Neural progenitor cell (in vitro differentiated cells): ENCODE measurements at regions not wholly inside any gene's neighbourhood (a gene's known extent, or its start where the extent isn't known, plus 50 kb on each side); places are given as distances from the start of the nearest gene placed in this dataset.

ENCODE experiments used
- DNase-seq: peaks from one replicate; pipeline ENCODE4 v3.0.0-alpha.2; 2016; ENCODE audit warnings: low spot score
- H2AFZ ChIP-seq: fragments of 200-600 bp; sonication (generic); replicated peaks from 2 replicates; pipeline ENCODE4 v1.6.1; 2016; ENCODE audit warnings: antibody characterized with exemption
- H3F3A ChIP-seq: fragments of 200-600 bp; sonication (generic); 2 replicates; pipeline ENCODE4 v1.6.1; 2016; ENCODE audit warnings: antibody characterized with exemption, low read depth
- H3K27ac ChIP-seq: fragments of 200-600 bp; sonication (generic); 2 replicates; pipeline ENCODE4 v1.5.1; 2016; ENCODE audit warnings: mild to moderate bottlenecking
- H3K27me3 ChIP-seq: fragments of 200-600 bp; sonication (generic); 2 replicates; pipeline ENCODE4 v1.6.1; 2016; ENCODE audit warnings: mild to moderate bottlenecking, moderate library complexity
- H3K36me3 ChIP-seq: fragments of 200-600 bp; sonication (generic); 2 replicates; pipeline ENCODE4 v1.5.1; 2016
- H3K4me1 ChIP-seq: fragments of 200-600 bp; sonication (generic); 2 replicates; pipeline ENCODE4 v1.6.1; 2016; ENCODE audit warnings: mixed run types
- H3K4me2 ChIP-seq: fragments of 200-600 bp; sonication (generic); 2 replicates; pipeline ENCODE4 v1.6.1; 2016
- H3K4me3 ChIP-seq: fragments of 200-600 bp; sonication (generic); 2 replicates; pipeline ENCODE4 v1.5.1; 2016
- H3K79me2 ChIP-seq: fragments of 200-600 bp; sonication (generic); 2 replicates; pipeline ENCODE4 v1.6.1; 2016; ENCODE audit warnings: low read depth
- H3K9ac ChIP-seq: fragments of 200-600 bp; sonication (generic); 2 replicates; pipeline ENCODE4 v1.6.1; 2016
- H3K9me3 ChIP-seq: fragments of 200-600 bp; sonication (generic); 2 replicates; pipeline ENCODE4 v1.5.1; 2016; ENCODE audit warnings: low read depth
- H4K20me1 ChIP-seq: fragments of 200-600 bp; sonication (generic); 2 replicates; pipeline ENCODE4 v1.6.1; 2016; ENCODE audit warnings: low read depth
- H3K27ac Mint-ChIP-seq: 3 replicates; pipeline ENCODE4 v1.8.0; 2021; ENCODE audit warnings: mixed read lengths
- H3K27me3 Mint-ChIP-seq: 2 replicates; pipeline ENCODE4 v1.8.0; 2022; ENCODE audit warnings: low read depth, mild to moderate bottlenecking, inconsistent platforms, moderate library complexity, mixed read lengths; ENCODE audit not compliant: insufficient read depth
- H3K36me3 Mint-ChIP-seq: 3 replicates; pipeline ENCODE4 v1.8.0; 2021; ENCODE audit warnings: mixed read lengths
- H3K4me1 Mint-ChIP-seq: 3 replicates; pipeline ENCODE4 v1.8.0; 2021; ENCODE audit warnings: mixed read lengths
- H3K4me3 Mint-ChIP-seq: 3 replicates; pipeline ENCODE4 v1.8.0; 2021; ENCODE audit warnings: mild to moderate bottlenecking, moderate library complexity, mixed read lengths
- H3K9me3 Mint-ChIP-seq: 3 replicates; pipeline ENCODE4 v1.8.0; 2020; ENCODE audit warnings: mixed read lengths
- CTCF ChIP-seq: fragments of 200-600 bp; sonication (generic); IDR thresholded peaks from 2 replicates; pipeline ENCODE4 v1.5.1; 2017; ENCODE audit warnings: antibody characterized with exemption, mild to moderate bottlenecking
- EZH2 ChIP-seq: fragments of 200-600 bp; sonication (generic); IDR thresholded peaks from 2 replicates; pipeline ENCODE4 v1.6.1; 2017; ENCODE audit warnings: antibody characterized with exemption, mild to moderate bottlenecking, moderate library complexity
- EZH2phosphoT487 ChIP-seq: fragments of 200-600 bp; sonication (generic); IDR thresholded peaks from 2 replicates; pipeline ENCODE4 v1.6.1; 2017; ENCODE audit warnings: antibody characterized with exemption

- Mint-ChIP-seq H3K4me3 (no peak overlapping the region), H3K27ac (no peak overlapping the region), H3K36me3 (no peaks in the 10 kb centered on the region), H3K27me3 (peaks cover 6% of the 10 kb centered on the region), H3K9me3 (peaks cover 10% of the 10 kb centered on the region), H3K4me1 (peaks cover 23% of the 10 kb centered on the region)
- DNase-seq, result no peak
- TF ChIP-seq EZH2phosphoT487 (no peak), CTCF (no peak), EZH2 (no peak)
- Histone ChIP-seq H3K9me3 (no peaks in the 10 kb centered on the region), H3F3A (no peaks in the 10 kb centered on the region), H3K36me3 (no peaks in the 10 kb centered on the region), H3K27me3 (no peaks in the 10 kb centered on the region), H3K79me2 (no peaks in the 10 kb centered on the region), H3K4me1 (no peaks in the 10 kb centered on the region), H2AFZ (no peak overlapping the region), H4K20me1 (no peaks in the 10 kb centered on the region), H3K4me3 (no peak overlapping the region), H3K4me2 (no peak overlapping the region), H3K27ac (no peak overlapping the region), H3K9ac (no peak overlapping the region)
These were observed 186.4 kb downstream of the BCOR start for GRCh38 chrX:39911278-39911897.

GRCh38 chrX:39912126-39912525, 185.6 kb downstream of the BCOR start:
- no peak overlapping the region for H3K4me3 ChIP-seq
- no peak for DNase-seq
- no peaks in the 10 kb centered on the region for H3K36me3 Mint-ChIP-seq
- H3F3A ChIP-seq, result no peaks in the 10 kb centered on the region
- peaks cover 18% of the 10 kb centered on the region for H3K4me1 Mint-ChIP-seq
- H3K4me2 ChIP-seq, result no peak overlapping the region
- H3K27ac Mint-ChIP-seq, result no peak overlapping the region
- H3K79me2 ChIP-seq, result no peaks in the 10 kb centered on the region
- H4K20me1 ChIP-seq, result no peaks in the 10 kb centered on the region
- H3K4me1 ChIP-seq, result no peaks in the 10 kb centered on the region
- H3K4me3 Mint-ChIP-seq, result no peak overlapping the region
- peaks cover 3% of the 10 kb centered on the region for H3K27me3 Mint-ChIP-seq
- no peaks in the 10 kb centered on the region for H3K9me3 ChIP-seq
- no peak overlapping the region for H3K27ac ChIP-seq
- no peaks in the 10 kb centered on the region for H3K36me3 ChIP-seq
- H3K9me3 Mint-ChIP-seq, result peaks cover 12% of the 10 kb centered on the region
- H2AFZ ChIP-seq, result no peak overlapping the region
- TF ChIP-seq CTCF, result no peak
- TF ChIP-seq EZH2, result no peak
- TF ChIP-seq EZH2phosphoT487, result no peak
- H3K27me3 ChIP-seq, result no peaks in the 10 kb centered on the region
- H3K9ac ChIP-seq, result no peak overlapping the region

GRCh38 chrX:39915081-39915480, 182.7 kb downstream of the BCOR start:
- H3K27ac Mint-ChIP-seq, result no peak overlapping the region
- Histone ChIP-seq H3K9me3 (no peaks in the 10 kb centered on the region), H3K27ac (peak overlapping the region; percentile 37), H3K27me3 (no peaks in the 10 kb centered on the region), H3K36me3 (no peaks in the 10 kb centered on the region), H3K9ac (no peak overlapping the region), H3K4me1 (no peaks in the 10 kb centered on the region), H3K4me2 (no peak overlapping the region), H3F3A (no peaks in the 10 kb centered on the region), H3K4me3 (no peak overlapping the region), H3K79me2 (no peaks in the 10 kb centered on the region), H4K20me1 (no peaks in the 10 kb centered on the region), H2AFZ (peak overlapping the region; percentile 15)
- DNase-seq, result no peak
- H3K4me1 Mint-ChIP-seq, result peaks cover 3% of the 10 kb centered on the region
- TF ChIP-seq EZH2, result no peak
- no peak for TF ChIP-seq EZH2phosphoT487
- no peak for TF ChIP-seq CTCF
- H3K9me3 Mint-ChIP-seq, result peaks cover 21% of the 10 kb centered on the region
- H3K27me3 Mint-ChIP-seq, result peaks cover 3% of the 10 kb centered on the region
- H3K36me3 Mint-ChIP-seq, result no peaks in the 10 kb centered on the region
- no peak overlapping the region for H3K4me3 Mint-ChIP-seq
